ENCODE measurements at regions not wholly inside any gene's neighbourhood (a gene's known extent, or its start where the extent isn't known, plus 50 kb on each side); places are given as distances from the start of the nearest gene placed in this dataset.

DNA sequence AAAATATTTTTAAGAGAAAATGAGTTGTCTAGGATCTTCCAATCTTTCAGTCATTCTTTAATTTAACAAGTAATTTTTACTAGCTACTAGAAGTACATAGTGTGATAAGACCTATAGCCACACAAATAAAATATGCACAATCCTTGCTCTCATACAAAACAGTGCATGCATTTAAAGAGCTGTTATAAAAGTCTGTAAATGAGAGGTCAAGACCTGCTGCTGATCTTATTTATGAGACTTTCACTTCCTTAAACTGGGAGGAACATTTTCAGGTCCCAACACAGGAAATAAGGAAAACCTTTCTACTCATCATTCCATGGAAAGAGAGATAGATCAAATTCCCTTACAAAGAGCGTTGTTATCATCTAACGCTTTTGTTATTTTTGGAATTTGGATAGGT lies 54.2 kb upstream of the PAM start (continued):
- TF ChIP-seq, protein P1, sequence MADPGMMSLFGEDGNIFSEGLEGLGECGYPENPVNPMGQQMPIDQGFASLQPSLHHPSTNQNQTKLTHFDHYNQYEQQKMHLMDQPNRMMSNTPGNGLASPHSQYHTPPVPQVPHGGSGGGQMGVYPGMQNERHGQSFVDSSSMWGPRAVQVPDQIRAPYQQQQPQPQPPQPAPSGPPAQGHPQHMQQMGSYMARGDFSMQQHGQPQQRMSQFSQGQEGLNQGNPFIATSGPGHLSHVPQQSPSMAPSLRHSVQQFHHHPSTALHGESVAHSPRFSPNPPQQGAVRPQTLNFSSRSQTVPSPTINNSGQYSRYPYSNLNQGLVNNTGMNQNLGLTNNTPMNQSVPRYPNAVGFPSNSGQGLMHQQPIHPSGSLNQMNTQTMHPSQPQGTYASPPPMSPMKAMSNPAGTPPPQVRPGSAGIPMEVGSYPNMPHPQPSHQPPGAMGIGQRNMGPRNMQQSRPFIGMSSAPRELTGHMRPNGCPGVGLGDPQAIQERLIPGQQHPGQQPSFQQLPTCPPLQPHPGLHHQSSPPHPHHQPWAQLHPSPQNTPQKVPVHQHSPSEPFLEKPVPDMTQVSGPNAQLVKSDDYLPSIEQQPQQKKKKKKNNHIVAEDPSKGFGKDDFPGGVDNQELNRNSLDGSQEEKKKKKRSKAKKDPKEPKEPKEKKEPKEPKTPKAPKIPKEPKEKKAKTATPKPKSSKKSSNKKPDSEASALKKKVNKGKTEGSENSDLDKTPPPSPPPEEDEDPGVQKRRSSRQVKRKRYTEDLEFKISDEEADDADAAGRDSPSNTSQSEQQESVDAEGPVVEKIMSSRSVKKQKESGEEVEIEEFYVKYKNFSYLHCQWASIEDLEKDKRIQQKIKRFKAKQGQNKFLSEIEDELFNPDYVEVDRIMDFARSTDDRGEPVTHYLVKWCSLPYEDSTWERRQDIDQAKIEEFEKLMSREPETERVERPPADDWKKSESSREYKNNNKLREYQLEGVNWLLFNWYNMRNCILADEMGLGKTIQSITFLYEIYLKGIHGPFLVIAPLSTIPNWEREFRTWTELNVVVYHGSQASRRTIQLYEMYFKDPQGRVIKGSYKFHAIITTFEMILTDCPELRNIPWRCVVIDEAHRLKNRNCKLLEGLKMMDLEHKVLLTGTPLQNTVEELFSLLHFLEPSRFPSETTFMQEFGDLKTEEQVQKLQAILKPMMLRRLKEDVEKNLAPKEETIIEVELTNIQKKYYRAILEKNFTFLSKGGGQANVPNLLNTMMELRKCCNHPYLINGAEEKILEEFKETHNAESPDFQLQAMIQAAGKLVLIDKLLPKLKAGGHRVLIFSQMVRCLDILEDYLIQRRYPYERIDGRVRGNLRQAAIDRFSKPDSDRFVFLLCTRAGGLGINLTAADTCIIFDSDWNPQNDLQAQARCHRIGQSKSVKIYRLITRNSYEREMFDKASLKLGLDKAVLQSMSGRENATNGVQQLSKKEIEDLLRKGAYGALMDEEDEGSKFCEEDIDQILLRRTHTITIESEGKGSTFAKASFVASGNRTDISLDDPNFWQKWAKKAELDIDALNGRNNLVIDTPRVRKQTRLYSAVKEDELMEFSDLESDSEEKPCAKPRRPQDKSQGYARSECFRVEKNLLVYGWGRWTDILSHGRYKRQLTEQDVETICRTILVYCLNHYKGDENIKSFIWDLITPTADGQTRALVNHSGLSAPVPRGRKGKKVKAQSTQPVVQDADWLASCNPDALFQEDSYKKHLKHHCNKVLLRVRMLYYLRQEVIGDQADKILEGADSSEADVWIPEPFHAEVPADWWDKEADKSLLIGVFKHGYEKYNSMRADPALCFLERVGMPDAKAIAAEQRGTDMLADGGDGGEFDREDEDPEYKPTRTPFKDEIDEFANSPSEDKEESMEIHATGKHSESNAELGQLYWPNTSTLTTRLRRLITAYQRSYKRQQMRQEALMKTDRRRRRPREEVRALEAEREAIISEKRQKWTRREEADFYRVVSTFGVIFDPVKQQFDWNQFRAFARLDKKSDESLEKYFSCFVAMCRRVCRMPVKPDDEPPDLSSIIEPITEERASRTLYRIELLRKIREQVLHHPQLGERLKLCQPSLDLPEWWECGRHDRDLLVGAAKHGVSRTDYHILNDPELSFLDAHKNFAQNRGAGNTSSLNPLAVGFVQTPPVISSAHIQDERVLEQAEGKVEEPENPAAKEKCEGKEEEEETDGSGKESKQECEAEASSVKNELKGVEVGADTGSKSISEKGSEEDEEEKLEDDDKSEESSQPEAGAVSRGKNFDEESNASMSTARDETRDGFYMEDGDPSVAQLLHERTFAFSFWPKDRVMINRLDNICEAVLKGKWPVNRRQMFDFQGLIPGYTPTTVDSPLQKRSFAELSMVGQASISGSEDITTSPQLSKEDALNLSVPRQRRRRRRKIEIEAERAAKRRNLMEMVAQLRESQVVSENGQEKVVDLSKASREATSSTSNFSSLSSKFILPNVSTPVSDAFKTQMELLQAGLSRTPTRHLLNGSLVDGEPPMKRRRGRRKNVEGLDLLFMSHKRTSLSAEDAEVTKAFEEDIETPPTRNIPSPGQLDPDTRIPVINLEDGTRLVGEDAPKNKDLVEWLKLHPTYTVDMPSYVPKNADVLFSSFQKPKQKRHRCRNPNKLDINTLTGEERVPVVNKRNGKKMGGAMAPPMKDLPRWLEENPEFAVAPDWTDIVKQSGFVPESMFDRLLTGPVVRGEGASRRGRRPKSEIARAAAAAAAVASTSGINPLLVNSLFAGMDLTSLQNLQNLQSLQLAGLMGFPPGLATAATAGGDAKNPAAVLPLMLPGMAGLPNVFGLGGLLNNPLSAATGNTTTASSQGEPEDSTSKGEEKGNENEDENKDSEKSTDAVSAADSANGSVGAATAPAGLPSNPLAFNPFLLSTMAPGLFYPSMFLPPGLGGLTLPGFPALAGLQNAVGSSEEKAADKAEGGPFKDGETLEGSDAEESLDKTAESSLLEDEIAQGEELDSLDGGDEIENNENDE (IDR thresholded peaks at IDR 0.05; ENCODE audit: insufficient replicate concordance, low read length): no peak
- TF ChIP-seq BCL11A (IDR thresholded peaks at IDR 0.05; ENCODE audit: low read depth in 2 of 2, low read length in 2 of 2) (no peak), TBP (IDR thresholded peaks at IDR 0.05; ENCODE audit: low read depth, low read length) (no peak), RFX5 (IDR thresholded peaks at IDR 0.05; ENCODE audit: borderline replicate concordance, low read depth, low read length) (no peak), TAF1 (IDR thresholded peaks at IDR 0.05; ENCODE audit: low read depth, low read length) (no peak), CEBPB (IDR thresholded peaks at IDR 0.05; ENCODE audit: low read depth, low read length) (no peak), SP4 (IDR thresholded peaks at IDR 0.05; ENCODE audit: low read length) (no peak), SIX5 (IDR thresholded peaks at IDR 0.05; ENCODE audit: low read depth, low read length) (no peak), SIRT6 (IDR thresholded peaks at IDR 0.05; ENCODE audit: low read length) (no peak), PHF8 (conservative IDR thresholded peaks at IDR 0.05; ENCODE audit: low read depth, low read length) (no peak), EZH2 (IDR thresholded peaks at IDR 0.05; ENCODE audit: low read depth, low read length, severe bottlenecking) (no peak), CTBP2 (IDR thresholded peaks at IDR 0.05; ENCODE audit: borderline replicate concordance, insufficient read depth, insufficient read length, low read length) (no peak)
